Trophoblast cell (in vitro differentiated cells and primary cell): ENCODE measurements at regions not wholly inside any gene's neighbourhood (a gene's known extent, or its start where the extent isn't known, plus 50 kb on each side); places are given as distances from the start of the nearest gene placed in this dataset.
"Not testable (repeated sequence)": the region's sequence is repeated elsewhere in the genome, so short reads cannot be mapped to it uniquely, and the experiment has no call there.

ENCODE experiments used
- DNase-seq, 2 donors: peaks; one replicate each; pipeline ENCODE4 v3.0.0-alpha.2; 2016
- H2AFZ ChIP-seq: 2 replicates; pipeline ENCODE4 v1.6.1; 2013; ENCODE audit warnings: low read length, moderate library complexity, mild to moderate bottlenecking; ENCODE audit not compliant: insufficient read depth, poor library complexity
- H2AK5ac ChIP-seq: 2 replicates; pipeline ENCODE4 v1.6.1; 2013; ENCODE audit warnings: mild to moderate bottlenecking, low read length
- H2BK120ac ChIP-seq: 2 replicates; pipeline ENCODE4 v1.6.1; 2013; ENCODE audit warnings: low read length, mild to moderate bottlenecking, moderate library complexity; ENCODE audit not compliant: insufficient read depth, poor library complexity
- H2BK12ac ChIP-seq: 2 replicates; pipeline ENCODE4 v1.6.1; 2013; ENCODE audit warnings: mild to moderate bottlenecking, low read length, moderate library complexity
- H2BK5ac ChIP-seq: 2 replicates; pipeline ENCODE4 v1.6.1; 2013; ENCODE audit warnings: low read length, low read depth, moderate library complexity, mild to moderate bottlenecking; ENCODE audit not compliant: poor library complexity
- H3K14ac ChIP-seq: 2 replicates; pipeline ENCODE4 v1.6.1; 2013; ENCODE audit warnings: mild to moderate bottlenecking, low read length
- H3K18ac ChIP-seq: 2 replicates; pipeline ENCODE4 v1.6.1; 2013; ENCODE audit warnings: mild to moderate bottlenecking, low read length
- H3K23ac ChIP-seq: 2 replicates; pipeline ENCODE4 v1.6.1; 2013; ENCODE audit warnings: low read length
- H3K27ac ChIP-seq: 2 replicates; pipeline ENCODE4 v1.5.1; 2013; ENCODE audit warnings: low read depth, mild to moderate bottlenecking, inconsistent platforms, low read length, moderate library complexity
- H3K27me3 ChIP-seq: 2 replicates; pipeline ENCODE4 v1.6.1; 2013; ENCODE audit warnings: inconsistent platforms, mild to moderate bottlenecking, low read length, moderate library complexity; ENCODE audit not compliant: insufficient read depth
- H3K36me3 ChIP-seq, 2 experiments: 1 replicate in 1 of 2; 2 replicates in 1 of 2; pipeline ENCODE4 v1.6.1; 2013; ENCODE audit warnings: low read length in 2 of 2, mild to moderate bottlenecking in 2 of 2, moderate library complexity in 1 of 2; ENCODE audit not compliant: insufficient read depth in 2 of 2, control insufficient read depth in 1 of 2
- H3K4ac ChIP-seq: 2 replicates; pipeline ENCODE4 v1.6.1; 2013; ENCODE audit warnings: low read depth, mild to moderate bottlenecking, low read length, moderate library complexity
- H3K4me1 ChIP-seq, 2 experiments: 1 replicate in 1 of 2; 2 replicates in 1 of 2; pipeline ENCODE4 v1.6.1; 2013; ENCODE audit warnings: low read length in 2 of 2, mild to moderate bottlenecking in 2 of 2, moderate library complexity in 1 of 2; ENCODE audit not compliant: insufficient read depth in 2 of 2, control insufficient read depth in 1 of 2
- H3K4me2 ChIP-seq: 2 replicates; pipeline ENCODE4 v1.6.1; 2013; ENCODE audit warnings: inconsistent platforms, mild to moderate bottlenecking, low read length, moderate library complexity
- H3K4me3 ChIP-seq: 2 replicates; pipeline ENCODE4 v1.5.1; 2013; ENCODE audit warnings: mild to moderate bottlenecking, low read depth, low read length, inconsistent platforms
- H3K79me1 ChIP-seq: one replicate; pipeline ENCODE4 v1.6.1; 2013; ENCODE audit warnings: low read length
- H3K79me2 ChIP-seq: 2 replicates; pipeline ENCODE4 v1.6.1; 2013; ENCODE audit warnings: low read length, mild to moderate bottlenecking; ENCODE audit not compliant: control insufficient read depth, insufficient read depth, poor library complexity
- H3K9ac ChIP-seq: 2 replicates; pipeline ENCODE4 v1.6.1; 2013; ENCODE audit warnings: mild to moderate bottlenecking, low read length
- H3K9me3 ChIP-seq: 2 replicates; pipeline ENCODE4 v1.6.1; 2013; ENCODE audit warnings: low read depth, mild to moderate bottlenecking, control low read depth, inconsistent platforms, low read length; ENCODE audit not compliant: insufficient read depth
- H4K12ac ChIP-seq: 2 replicates; pipeline ENCODE4 v1.6.1; 2013; ENCODE audit warnings: low read depth, mild to moderate bottlenecking, low read length, moderate library complexity
- H4K8ac ChIP-seq: 2 replicates; pipeline ENCODE4 v1.6.1; 2013; ENCODE audit warnings: low read depth, mild to moderate bottlenecking, low read length, moderate library complexity
- H4K91ac ChIP-seq: one replicate; pipeline ENCODE4 v1.6.1; 2013; ENCODE audit warnings: low read depth, mild to moderate bottlenecking, low read length, moderate library complexity
- WGBS: extraction: QIAGEN DNeasy Blood & Tissue Kit; methylation state at CpG from one replicate; pipeline ENCODE4 v1.1.7; 2013; ENCODE audit warnings: missing lambda C conversion rate; ENCODE audit not compliant: insufficient read length, insufficient coverage; ENCODE audit errors: extremely low coverage; 5-methylcytosine and 5-hydroxymethylcytosine counted together

DNA sequence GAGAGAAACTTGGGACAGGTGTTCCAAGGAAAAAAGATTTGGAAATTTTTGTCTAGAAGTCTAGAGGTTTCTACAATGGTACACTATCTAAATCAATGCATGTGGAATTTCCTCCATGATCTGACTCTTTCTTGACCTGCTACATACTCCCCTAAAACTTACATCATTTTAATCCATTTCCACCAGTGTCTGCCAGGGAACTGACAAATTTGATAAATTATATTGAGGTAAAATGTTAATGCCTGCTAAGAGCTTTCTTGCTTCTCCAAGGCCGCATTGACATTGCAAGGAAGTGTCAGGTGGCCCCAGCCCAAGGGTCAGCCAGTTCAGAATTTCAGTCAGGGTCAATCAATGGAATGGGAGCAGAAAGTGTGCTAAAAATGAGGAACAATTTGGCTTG lies 163.4 kb upstream of the FBXL17 start:
- no peaks in the 10 kb centered on the region for H3K36me3 ChIP-seq
- H2AFZ ChIP-seq = no peak overlapping the region

DNA sequence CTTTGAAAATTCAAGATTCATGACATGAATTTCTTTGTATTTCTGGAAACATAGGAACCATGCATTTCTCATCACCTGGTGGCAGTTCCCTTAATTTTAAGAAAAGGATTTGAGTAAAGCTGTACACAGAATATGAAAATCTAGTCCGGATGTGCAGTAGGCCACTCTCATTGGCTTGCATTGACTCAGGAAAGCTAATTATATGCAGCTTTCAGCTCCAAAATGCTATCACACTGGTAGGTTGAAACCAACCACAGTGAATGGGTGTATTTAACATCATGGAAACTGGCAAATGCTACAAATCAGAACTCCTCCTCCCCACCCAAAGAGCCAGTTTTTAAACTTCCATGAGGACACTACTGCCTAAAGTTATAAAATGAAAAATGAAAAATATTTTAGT lies 161.6 kb upstream of the FBXL17 start:
- no peaks in the 10 kb centered on the region for H3K27me3 ChIP-seq
- H3K9me3 ChIP-seq = no peaks in the 10 kb centered on the region
- no peaks in the 10 kb centered on the region for H3K79me2 ChIP-seq
- H3K4me3 ChIP-seq = no peak overlapping the region
- no peak overlapping the region for H2BK12ac ChIP-seq
- no peak overlapping the region for H2AK5ac ChIP-seq
- no peaks in the 10 kb centered on the region for H3K4me1 ChIP-seq
- no peak overlapping the region for H3K23ac ChIP-seq
- no peaks in the 10 kb centered on the region for H3K79me1 ChIP-seq
- no peak overlapping the region for H2BK120ac ChIP-seq
- no peak overlapping the region for H3K27ac ChIP-seq
- H3K18ac ChIP-seq = no peak overlapping the region
- H4K12ac ChIP-seq = no peak overlapping the region
- no peak for DNase-seq
- no peaks in the 10 kb centered on the region for H3K36me3 ChIP-seq
- no peak overlapping the region for H2AFZ ChIP-seq
- no peak overlapping the region for H4K8ac ChIP-seq
- no peak overlapping the region for H3K4ac ChIP-seq
- no peak overlapping the region for H3K9ac ChIP-seq
- no CpG with 5 or more reads among the region's 1 CpG for WGBS
- H2BK5ac ChIP-seq = no peak overlapping the region
- H4K91ac ChIP-seq = no peak overlapping the region
- H3K4me2 ChIP-seq = no peak overlapping the region
- H3K14ac ChIP-seq = no peak overlapping the region

More for the DNA sequence above, 163.4 kb upstream of the FBXL17 start:
- Histone ChIP-seq H3K79me1 (no peaks in the 10 kb centered on the region), H3K18ac (no peak overlapping the region), H3K4me1 (no peaks in the 10 kb centered on the region), H3K4ac (no peak overlapping the region), H2BK5ac (no peak overlapping the region), H2BK120ac (no peak overlapping the region), H3K27ac (no peak overlapping the region), H3K27me3 (no peaks in the 10 kb centered on the region), H2AK5ac (no peak overlapping the region), H4K91ac (no peak overlapping the region), H3K4me2 (no peak overlapping the region), H3K79me2 (no peaks in the 10 kb centered on the region), H4K12ac (no peak overlapping the region), H3K23ac (no peak overlapping the region), H4K8ac (no peak overlapping the region), H3K9ac (no peak overlapping the region), H2BK12ac (no peak overlapping the region), H3K14ac (no peak overlapping the region), H3K9me3 (no peaks in the 10 kb centered on the region), H3K4me3 (no peak overlapping the region)
- DNase-seq = no peak
- no CpG with 5 or more reads among the region's 1 CpG for WGBS

DNA sequence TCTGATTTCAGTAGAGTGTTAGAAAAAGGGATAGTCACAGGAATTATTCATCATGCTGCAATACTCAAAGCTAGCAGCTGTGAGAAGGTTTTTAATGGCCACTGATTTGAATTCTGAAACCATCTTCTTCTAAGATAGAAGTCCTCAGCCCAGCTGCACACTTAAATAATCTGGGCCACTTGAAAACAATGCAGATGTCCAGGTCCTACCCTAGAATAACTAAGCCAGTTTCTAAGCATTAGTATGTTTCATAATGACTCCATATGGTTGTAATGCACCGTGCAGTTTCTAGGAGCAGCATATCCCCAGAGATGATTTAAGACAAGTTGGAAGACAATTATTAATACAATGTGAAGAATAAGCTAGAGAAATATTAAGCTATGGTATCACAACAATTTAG lies 159.9 kb upstream of the FBXL17 start:
- H3K18ac ChIP-seq = no peak overlapping the region
- no peak overlapping the region for H2AFZ ChIP-seq
- H4K91ac ChIP-seq = no peak overlapping the region
- H3K4me3 ChIP-seq = no peak overlapping the region
- no peak for DNase-seq
- H2BK12ac ChIP-seq = no peak overlapping the region
- no peak overlapping the region for H3K9ac ChIP-seq
- no peaks in the 10 kb centered on the region for H3K79me2 ChIP-seq
- H3K14ac ChIP-seq = no peak overlapping the region
- no peaks in the 10 kb centered on the region for H3K9me3 ChIP-seq
- no peaks in the 10 kb centered on the region for H3K79me1 ChIP-seq
- H3K4ac ChIP-seq = no peak overlapping the region
- no peak overlapping the region for H3K23ac ChIP-seq
- H3K27ac ChIP-seq = no peak overlapping the region
- no CpG with 5 or more reads among the region's 1 CpG for WGBS
- H4K8ac ChIP-seq = no peak overlapping the region
- H3K4me2 ChIP-seq = no peak overlapping the region
- H3K27me3 ChIP-seq = no peaks in the 10 kb centered on the region
- H3K4me1 ChIP-seq = no peaks in the 10 kb centered on the region
- H4K12ac ChIP-seq = no peak overlapping the region
- H2BK5ac ChIP-seq = no peak overlapping the region
- H2AK5ac ChIP-seq = no peak overlapping the region
- H2BK120ac ChIP-seq = no peak overlapping the region
- H3K36me3 ChIP-seq = no peaks in the 10 kb centered on the region

DNA sequence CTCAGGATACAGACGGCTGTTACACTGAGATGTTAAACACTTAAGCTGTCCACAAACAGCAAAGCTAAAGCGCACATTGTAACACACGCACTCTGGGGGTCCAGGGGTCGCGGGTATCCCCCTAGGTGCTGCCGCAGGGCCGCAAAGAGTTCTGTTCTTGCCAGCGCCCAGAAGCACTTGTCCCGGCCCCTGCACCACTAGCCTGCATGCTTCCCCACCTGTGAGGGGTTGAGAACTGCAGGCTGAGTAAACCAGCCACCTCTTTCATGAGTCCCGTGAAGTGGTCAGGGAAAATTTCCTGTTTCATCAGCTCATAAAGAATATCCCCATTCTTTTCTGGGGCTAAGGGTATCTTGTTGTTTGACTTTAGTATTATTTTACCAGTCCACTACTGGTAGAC lies 154.4 kb upstream of the FBXL17 start:
- Histone ChIP-seq H2BK12ac (no peak overlapping the region), H2BK5ac (no peak overlapping the region), H4K8ac (no peak overlapping the region), H4K12ac (no peak overlapping the region), H3K18ac (no peak overlapping the region), H2AK5ac (no peak overlapping the region), H3K4ac (no peak overlapping the region), H3K4me1 (peaks cover 0 to 4% of the 10 kb centered on the region in 2 experiments), H3K27me3 (no peaks in the 10 kb centered on the region), H3K79me1 (no peaks in the 10 kb centered on the region), H3K79me2 (no peaks in the 10 kb centered on the region), H3K9me3 (peaks cover 3% of the 10 kb centered on the region), H3K4me3 (no peak overlapping the region), H3K36me3 (no peaks in the 10 kb centered on the region), H3K4me2 (no peak overlapping the region), H3K27ac (no peak overlapping the region), H3K9ac (no peak overlapping the region), H2AFZ (no peak overlapping the region), H4K91ac (no peak overlapping the region), H3K14ac (no peak overlapping the region), H3K23ac (no peak overlapping the region), H2BK120ac (no peak overlapping the region)
- no CpG with 5 or more reads among the region's 10 CpGs for WGBS
- no peak for DNase-seq

DNA sequence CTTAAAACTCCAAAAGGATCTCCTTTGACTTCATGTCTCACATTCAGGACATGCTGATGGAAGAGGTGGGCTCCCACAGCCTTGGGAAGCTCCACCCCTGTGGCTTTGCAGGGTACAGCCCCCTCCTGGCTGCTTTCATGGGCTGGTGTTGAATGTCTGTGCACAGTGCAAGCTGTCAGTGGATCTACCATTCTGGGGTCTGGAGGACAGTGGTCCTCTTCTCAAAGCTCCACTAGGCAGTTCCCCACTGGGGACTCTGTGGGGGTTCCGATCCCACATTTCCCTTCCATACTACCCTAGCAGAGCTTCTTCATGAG lies 150.2 kb upstream of the FBXL17 start:
- not testable (repeated sequence) for H3K14ac ChIP-seq, H2BK5ac ChIP-seq, H2BK120ac ChIP-seq, H3K79me1 ChIP-seq, H4K8ac ChIP-seq, H3K36me3 ChIP-seq, H2BK12ac ChIP-seq, H3K9me3 ChIP-seq, H3K4me1 ChIP-seq, H3K27ac ChIP-seq, H3K27me3 ChIP-seq, H4K12ac ChIP-seq, H3K4me3 ChIP-seq, H3K18ac ChIP-seq, H3K79me2 ChIP-seq, DNase-seq, H3K23ac ChIP-seq, H2AK5ac ChIP-seq, H2AFZ ChIP-seq, H4K91ac ChIP-seq, H3K9ac ChIP-seq, H3K4ac ChIP-seq, H3K4me2 ChIP-seq
- no CpG with 5 or more reads among the region's 1 CpG for WGBS
